ENCODE measurements at regions not wholly inside any gene's neighbourhood (a gene's known extent, or its start where the extent isn't known, plus 50 kb on each side); places are given as distances from the start of the nearest gene placed in this dataset.

GRCh38 chr2:222351035-222351434 lies 52.2 kb upstream of the PAX3 start:
- ChIA-PET CTCF (interaction anchor here (1.1 to 1.2 kb wide), 2 partner anchors 33 to 259 kb away, joined by 3 to 4 read pairs; no protein-coding TSS in a partner anchor), POLR2A (no interaction called here)
- no peaks in the 10 kb centered on the region for H3K9me3 ChIP-seq
- H3K79me2 ChIP-seq (ENCODE audit: insufficient read depth): no peaks in the 10 kb centered on the region
- H3K9me2 ChIP-seq: no peaks in the 10 kb centered on the region
- no peak for DNase-seq
- TF ChIP-seq YY1 (IDR thresholded peaks at IDR 0.05; ENCODE audit: low read depth): no peak
- TF ChIP-seq GATA2 (CRISPR knock-in tag; IDR thresholded peaks at IDR 0.05): no peak
- no peak for TF ChIP-seq IRF3 (IDR thresholded peaks at IDR 0.05; ENCODE audit: low read depth, low read length)
- TF ChIP-seq ELF1 (IDR thresholded peaks at IDR 0.05): no peak
- TF ChIP-seq TAF1 (IDR thresholded peaks at IDR 0.05; ENCODE audit: borderline replicate concordance, low read depth, low read length): no peak
- TF ChIP-seq TEAD4 (IDR thresholded peaks at IDR 0.05; ENCODE audit: borderline replicate concordance, insufficient read depth): no peak
- no peak for TF ChIP-seq PBX3 (IDR thresholded peaks at IDR 0.05)
- no peak for TF ChIP-seq REST (IDR thresholded peaks at IDR 0.05; ENCODE audit: low read depth, low read length)
- no peak for TF ChIP-seq ZBTB33 (IDR thresholded peaks at IDR 0.05; ENCODE audit: borderline replicate concordance, low read depth)
- no peak for TF ChIP-seq FOSL2 (IDR thresholded peaks at IDR 0.05; ENCODE audit: borderline replicate concordance, low read depth)
- no peak for TF ChIP-seq JUND (IDR thresholded peaks at IDR 0.05)
- no peak for TF ChIP-seq CHD2 (IDR thresholded peaks at IDR 0.05; ENCODE audit: low read length, partially characterized antibody)
- TF ChIP-seq MXI1 (IDR thresholded peaks at IDR 0.05; ENCODE audit: low read depth, low read length): no peak
- TF ChIP-seq EP300 (IDR thresholded peaks at IDR 0.05; ENCODE audit: borderline replicate concordance in 1 of 2, low read depth in 1 of 2, low read length in 1 of 2): no peak
- no peak for TF ChIP-seq FOXJ3 (CRISPR knock-in tag; IDR thresholded peaks at IDR 0.05)
- TF ChIP-seq NRF1 (IDR thresholded peaks at IDR 0.05; ENCODE audit: low read depth, low read length): no peak
- TF ChIP-seq USF1 (IDR thresholded peaks at IDR 0.05; ENCODE audit: borderline replicate concordance, low read depth): no peak
- TF ChIP-seq TCF12 (IDR thresholded peaks at IDR 0.05): no peak
- no peak for TF ChIP-seq RFX5 (IDR thresholded peaks at IDR 0.05; ENCODE audit: low read length)
- H3K27ac ChIP-seq (ENCODE audit: low read depth in 2 of 2, low read length in 1 of 2): no peak overlapping the region
- no peaks in the 10 kb centered on the region for H3K36me3 ChIP-seq (replicated peaks in 1 of 2; ENCODE audit: control insufficient read depth in 1 of 2, insufficient read depth in 2 of 2, low read length in 1 of 2)
- H3K27me3 ChIP-seq (ENCODE audit: insufficient read depth): no peaks in the 10 kb centered on the region
- peaks cover 0 to 5% of the 10 kb centered on the region in 2 experiments; a peak in 3 of 4 replicates for H3K4me1 ChIP-seq (ENCODE audit: control insufficient read depth in 1 of 2, insufficient read depth in 2 of 2, low read depth in 1 of 2, low read length in 1 of 2)
- H3K9ac ChIP-seq: no peak overlapping the region
- no peaks in the 10 kb centered on the region for H3F3A ChIP-seq (replicated peaks; ENCODE audit: insufficient read depth)
- H4K20me1 ChIP-seq (ENCODE audit: insufficient read depth): no peaks in the 10 kb centered on the region
- WGBS (ENCODE audit: low lambda C conversion rate): 30% methylated on average over 1 of the region's 1 CpG
- no peak overlapping the region for H3K4me3 ChIP-seq (ENCODE audit: low read depth in 2 of 2, low read length in 1 of 2)
- H2AFZ ChIP-seq (ENCODE audit: low read depth): no peak overlapping the region
- H3K4me2 ChIP-seq: no peak overlapping the region

All from SK-N-SH (cell line).